Stimulated activated CD4-positive, alpha-beta T cell treated with anti-CD3 and anti-CD28 coated beads, Interleukin-12 subunit alpha, Interleukin-12 subunit beta, amount 100 ng/mL, for 48 hours (primary cell): ENCODE measurements at regions not wholly inside any gene's neighbourhood (a gene's known extent, or its start where the extent isn't known, plus 50 kb on each side); places are given as distances from the start of the nearest gene placed in this dataset.

Source experiments
- DNase-seq, 3 donors: peaks; one replicate each; pipeline ENCODE4 v3.0.0-alpha.2; 2020; ENCODE audit warnings: low read depth in 2 of 3, low spot score in 1 of 3

GRCh38 chr2:219946529-219946928 is 319.1 kb downstream of the SLC4A3 start:
- no peak for DNase-seq

GRCh38 chr2:219947575-219947974 is 320.1 kb downstream of the SLC4A3 start:
- DNase-seq, result no peak

GRCh38 chr2:219949053-219949452 is 321.6 kb downstream of the SLC4A3 start:
- DNase-seq, result no peak

- DNase-seq, result no peak
Observed at GRCh38 chr2:219951099-219951498, 323.7 kb downstream of the SLC4A3 start.

- no peak for DNase-seq
Observed at GRCh38 chr2:219954331-219954730, 326.9 kb downstream of the SLC4A3 start.

GRCh38 chr2:219957820-219958219 is 330.4 kb downstream of the SLC4A3 start:
- no peak for DNase-seq

- DNase-seq, result no peak
Observed at GRCh38 chr2:219958941-219959340, 331.5 kb downstream of the SLC4A3 start.

- no peak for DNase-seq
Observed at GRCh38 chr2:219959471-219959870, 332.0 kb downstream of the SLC4A3 start.

- DNase-seq, result no peak
Observed at GRCh38 chr2:219961947-219962498, 334.6 kb downstream of the SLC4A3 start.

- DNase-seq, result no peak
Observed at GRCh38 chr2:219962801-219963200, 335.4 kb downstream of the SLC4A3 start.

- DNase-seq, result no peak
Observed at GRCh38 chr2:219965287-219966194, 338.1 kb downstream of the SLC4A3 start.

- no peak for DNase-seq
Observed at GRCh38 chr2:219967247-219968245, 340.1 kb downstream of the SLC4A3 start.

GRCh38 chr2:219968685-219969345 is 341.4 kb downstream of the SLC4A3 start:
- no peak for DNase-seq

GRCh38 chr2:219969508-219969907 is 342.1 kb downstream of the SLC4A3 start:
- no peak for DNase-seq

GRCh38 chr2:219973136-219973535 is 345.7 kb downstream of the SLC4A3 start:
- DNase-seq, result no peak

- DNase-seq, result no peak
Observed at GRCh38 chr2:219976871-219977270, 349.4 kb downstream of the SLC4A3 start.

GRCh38 chr2:219980638-219981037 is 353.2 kb downstream of the SLC4A3 start:
- DNase-seq, result no peak

- DNase-seq, result no peak
Observed at GRCh38 chr2:219983836-219984235, 356.4 kb downstream of the SLC4A3 start.

- DNase-seq, result no peak
Observed at GRCh38 chr2:219985017-219985416, 357.6 kb downstream of the SLC4A3 start.

- DNase-seq, result no peak
Observed at GRCh38 chr2:219987830-219988229, 360.4 kb downstream of the SLC4A3 start.

- DNase-seq, result no peak
Observed at GRCh38 chr2:219989744-219990143, 362.3 kb downstream of the SLC4A3 start.
